HepG2 (cell line): ENCODE measurements at regions not wholly inside any gene's neighbourhood (a gene's known extent, or its start where the extent isn't known, plus 50 kb on each side); places are given as distances from the start of the nearest gene placed in this dataset.

ENCODE experiments used
- CBFB ChIP-seq: sonication (generic); formaldehyde crosslinking; IDR thresholded peaks from 2 replicates; pipeline ENCODE4 v1.4.0; 2020; ENCODE audit warnings: missing genetic modification reagents
- DPF2 ChIP-seq: sonication (generic); formaldehyde crosslinking; IDR thresholded peaks from 2 replicates; pipeline ENCODE4 v1.4.0; 2020; ENCODE audit warnings: mild to moderate bottlenecking, low read depth, missing genetic modification reagents, borderline replicate concordance
- EP300 ChIP-seq, 3 experiments: sonication (generic) in 1 of 3; formaldehyde crosslinking in 1 of 3; IDR thresholded peaks; 2 replicates each; pipeline versions ENCODE4 v1.5.1 to v1.6.1; 2011 to 2020; ENCODE audit warnings: low read depth in 2 of 3, low read length in 2 of 3, borderline replicate concordance in 1 of 3, improper control_type of control experiment in 1 of 3, mild to moderate bottlenecking in 1 of 3, missing genetic modification reagents in 1 of 3, moderate library complexity in 1 of 3
- EZH2 ChIP-seq: conservative IDR thresholded peaks from 2 replicates; pipeline ENCODE4 v1.6.1; 2012; ENCODE audit warnings: mild to moderate bottlenecking, low read depth, low read length, moderate library complexity
- HNRNPL ChIP-seq: fragments of 200-400 bp; formaldehyde crosslinking; IDR thresholded peaks from 2 replicates; pipeline ENCODE4 v1.6.1; 2017; ENCODE audit warnings: mild to moderate bottlenecking, low read depth, low read length
- MYC ChIP-seq: sonication (generic); formaldehyde crosslinking; IDR thresholded peaks from 2 replicates; pipeline ENCODE4 v1.9.0; 2021; ENCODE audit warnings: missing genetic modification reagents, borderline replicate concordance
- POLR2AphosphoS2 ChIP-seq: IDR thresholded peaks from 2 replicates; pipeline ENCODE4 v1.6.1; 2011; ENCODE audit warnings: low read depth, low read length, improper control_type of control experiment
- RXRA ChIP-seq: sonication (generic); formaldehyde crosslinking; IDR thresholded peaks from 2 replicates; pipeline ENCODE4 v1.5.1; 2020; ENCODE audit warnings: missing genetic modification reagents
- TCF7 ChIP-seq: sonication (generic); IDR thresholded peaks from 2 replicates; pipeline ENCODE4 v1.6.1; 2016; ENCODE audit warnings: antibody characterized with exemption, low read depth
- YY1 ChIP-seq: IDR thresholded peaks from 2 replicates; pipeline ENCODE4 v1.6.1; 2011; ENCODE audit warnings: low read length, low read depth, moderate library complexity, mild to moderate bottlenecking; ENCODE audit not compliant: insufficient read depth, insufficient replicate concordance
- ZBTB4 ChIP-seq: sonication (generic); formaldehyde crosslinking; IDR thresholded peaks from 2 replicates; pipeline ENCODE4 v1.4.0; 2020; ENCODE audit warnings: missing genetic modification reagents, mild to moderate bottlenecking, borderline replicate concordance
- ZNF329 ChIP-seq: sonication (generic); formaldehyde crosslinking; IDR thresholded peaks from 2 replicates; pipeline ENCODE4 v1.9.0; 2021; ENCODE audit warnings: low read depth, mild to moderate bottlenecking, missing genetic modification reagents
- TF ChIP-seq, protein P1 (sequence below): sonication (generic); formaldehyde crosslinking; IDR thresholded peaks from 2 replicates; pipeline ENCODE4 v1.5.1; 2020; ENCODE audit warnings: mild to moderate bottlenecking, missing genetic modification reagents, moderate library complexity

DNA sequence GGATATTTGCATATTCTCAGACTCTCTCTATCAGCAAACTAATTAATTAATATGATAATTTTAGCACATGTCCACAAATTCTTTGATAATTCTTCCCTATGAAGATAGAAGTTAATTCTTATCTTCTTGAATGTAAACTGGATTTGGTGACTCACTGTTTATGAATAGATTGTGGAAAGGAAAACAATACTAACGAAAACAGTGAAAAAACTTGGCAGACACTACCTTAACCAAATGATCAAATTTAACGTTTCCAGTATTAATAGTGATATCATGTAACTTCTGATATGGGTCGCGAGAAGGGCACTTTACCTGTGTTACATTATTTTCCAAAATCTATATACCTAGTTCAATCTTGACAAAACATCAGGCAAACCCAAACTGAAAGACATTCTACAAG, 401.0 kb downstream of the SI start:
- TF ChIP-seq ZNF329 (CRISPR knock-in tag) (no peak), TCF7 (no peak), ZBTB4 (CRISPR knock-in tag) (no peak), RXRA (CRISPR knock-in tag) (no peak), MYC (no peak), EZH2 (no peak), EP300 (IDR thresholded peaks at IDR 0.05; ENCODE audit: low read depth in 2 of 2, low read length in 2 of 2) (no peak), EP300 (CRISPR knock-in tag; IDR thresholded peaks at IDR 0.05; ENCODE audit: borderline replicate concordance) (no peak), CBFB (CRISPR knock-in tag) (no peak), DPF2 (CRISPR knock-in tag) (no peak), YY1 (no peak), HNRNPL (no peak), POLR2AphosphoS2 (no peak)
- TF ChIP-seq, protein P1, sequence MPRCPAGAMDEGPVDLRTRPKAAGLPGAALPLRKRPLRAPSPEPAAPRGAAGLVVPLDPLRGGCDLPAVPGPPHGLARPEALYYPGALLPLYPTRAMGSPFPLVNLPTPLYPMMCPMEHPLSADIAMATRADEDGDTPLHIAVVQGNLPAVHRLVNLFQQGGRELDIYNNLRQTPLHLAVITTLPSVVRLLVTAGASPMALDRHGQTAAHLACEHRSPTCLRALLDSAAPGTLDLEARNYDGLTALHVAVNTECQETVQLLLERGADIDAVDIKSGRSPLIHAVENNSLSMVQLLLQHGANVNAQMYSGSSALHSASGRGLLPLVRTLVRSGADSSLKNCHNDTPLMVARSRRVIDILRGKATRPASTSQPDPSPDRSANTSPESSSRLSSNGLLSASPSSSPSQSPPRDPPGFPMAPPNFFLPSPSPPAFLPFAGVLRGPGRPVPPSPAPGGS (CRISPR knock-in tag): no peak
